Fibroblast of lung (primary cell): ENCODE measurements at regions not wholly inside any gene's neighbourhood (a gene's known extent, or its start where the extent isn't known, plus 50 kb on each side); places are given as distances from the start of the nearest gene placed in this dataset.

Experiments used
- DNase-seq, 2 donors: peaks; one replicate each; pipeline versions ENCODE4 v3.0.0 to v3.0.0-alpha.2; 2010; ENCODE audit warnings: low read depth in 2 of 2
- H2AFZ ChIP-seq: 2 replicates; pipeline ENCODE4 v1.5.1; 2012; ENCODE audit warnings: low read length, control low read depth, inconsistent platforms
- H3K27ac ChIP-seq: 2 replicates; pipeline ENCODE4 v1.5.1; 2011; ENCODE audit warnings: low read length, control low read depth; ENCODE audit not compliant: insufficient read depth
- H3K27me3 ChIP-seq: 2 replicates; pipeline ENCODE4 v1.5.1; 2011; ENCODE audit warnings: mild to moderate bottlenecking, low read length; ENCODE audit not compliant: control insufficient read depth, insufficient read depth
- H3K36me3 ChIP-seq: 2 replicates; pipeline ENCODE4 v1.5.1; 2011; ENCODE audit warnings: low read length; ENCODE audit not compliant: control insufficient read depth, insufficient read depth
- H3K4me1 ChIP-seq: 2 replicates; pipeline ENCODE4 v1.5.1; 2011; ENCODE audit warnings: low read length; ENCODE audit not compliant: control insufficient read depth, insufficient read depth; ENCODE audit errors: extremely low read depth
- H3K4me2 ChIP-seq: 2 replicates; pipeline ENCODE4 v1.5.1; 2011; ENCODE audit warnings: low read length, control low read depth; ENCODE audit not compliant: insufficient read depth; ENCODE audit errors: extremely low read depth
- H3K4me3 ChIP-seq, 4 experiments: fragments of 200-600 bp in 1 of 4; sonication (generic) in 1 of 4; replicated peaks in 1 of 4; 2 replicates each; pipeline ENCODE4 v1.5.1; 2011 to 2016; ENCODE audit warnings: low read length in 4 of 4, low read depth in 3 of 4, mild to moderate bottlenecking in 3 of 4, control low read depth in 2 of 4, inconsistent platforms in 1 of 4, mixed read lengths in 1 of 4; ENCODE audit not compliant: insufficient read depth in 1 of 4; ENCODE audit errors: control extremely low read depth in 1 of 4
- H3K79me2 ChIP-seq: 2 replicates; pipeline ENCODE4 v1.5.1; 2012; ENCODE audit warnings: mild to moderate bottlenecking, low read length, inconsistent platforms; ENCODE audit not compliant: control insufficient read depth, insufficient read depth
- H3K9ac ChIP-seq: 2 replicates; pipeline ENCODE4 v1.5.1; 2011; ENCODE audit warnings: mild to moderate bottlenecking, low read length, control low read depth; ENCODE audit not compliant: insufficient read depth
- H3K9me3 ChIP-seq: 2 replicates; pipeline ENCODE4 v1.5.1; 2012; ENCODE audit warnings: low read depth, low read length; ENCODE audit not compliant: control insufficient read depth, insufficient read depth
- H4K20me1 ChIP-seq: 2 replicates; pipeline ENCODE4 v1.5.1; 2011; ENCODE audit warnings: low read length; ENCODE audit not compliant: control insufficient read depth, insufficient read depth; ENCODE audit errors: extremely low read depth
- EZH2 ChIP-seq: IDR thresholded peaks from 2 replicates; pipeline ENCODE4 v1.5.1; 2012; ENCODE audit warnings: low read length, control low read depth, mild to moderate bottlenecking; ENCODE audit errors: missing control alignments
- TF ChIP-seq, protein P1 (sequence below), 2 donors: IDR thresholded peaks in 1 of 2; conservative IDR thresholded peaks in 1 of 2; 1 replicate in 1 of 2; 2 replicates in 1 of 2; pipeline ENCODE4 v1.5.1; 2011 to 2012; ENCODE audit warnings: low read length in 2 of 2, control low read depth in 1 of 2, inconsistent platforms in 1 of 2, low read depth in 1 of 2, mild to moderate bottlenecking in 1 of 2

DNA sequence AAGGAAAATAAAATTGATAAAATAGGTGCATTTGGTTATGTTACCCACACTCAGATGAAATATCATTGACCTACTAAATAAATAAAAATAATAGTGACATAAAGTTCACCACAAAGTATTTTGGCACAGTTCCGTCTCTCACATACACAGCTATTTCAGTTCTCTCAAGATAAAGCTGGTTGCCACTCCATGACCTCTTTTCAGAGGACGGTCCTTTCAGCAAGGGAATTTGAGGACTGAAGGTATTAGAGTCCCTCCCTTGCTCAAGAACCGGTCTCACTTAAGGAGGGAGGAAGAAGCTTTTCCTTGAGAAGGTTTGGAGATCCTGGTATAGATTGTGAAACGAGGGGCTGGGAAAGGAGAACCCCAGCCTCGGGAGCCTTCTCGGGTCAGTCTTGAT is 285.5 kb upstream of the CFAP20DC start:
- H3K4me1 ChIP-seq: no peaks in the 10 kb centered on the region
- H3K79me2 ChIP-seq: no peaks in the 10 kb centered on the region
- no peaks in the 10 kb centered on the region for H3K36me3 ChIP-seq
- H3K9ac ChIP-seq: no peak overlapping the region
- DNase-seq: no peak
- H3K27me3 ChIP-seq: no peaks in the 10 kb centered on the region
- H4K20me1 ChIP-seq: no peaks in the 10 kb centered on the region
- H3K4me3 ChIP-seq: no peak overlapping the region
- H3K27ac ChIP-seq: no peak overlapping the region
- H2AFZ ChIP-seq: no peak overlapping the region
- H3K9me3 ChIP-seq: no peaks in the 10 kb centered on the region
- H3K4me2 ChIP-seq: no peak overlapping the region
- TF ChIP-seq EZH2: no peak
- TF ChIP-seq, protein P1, sequence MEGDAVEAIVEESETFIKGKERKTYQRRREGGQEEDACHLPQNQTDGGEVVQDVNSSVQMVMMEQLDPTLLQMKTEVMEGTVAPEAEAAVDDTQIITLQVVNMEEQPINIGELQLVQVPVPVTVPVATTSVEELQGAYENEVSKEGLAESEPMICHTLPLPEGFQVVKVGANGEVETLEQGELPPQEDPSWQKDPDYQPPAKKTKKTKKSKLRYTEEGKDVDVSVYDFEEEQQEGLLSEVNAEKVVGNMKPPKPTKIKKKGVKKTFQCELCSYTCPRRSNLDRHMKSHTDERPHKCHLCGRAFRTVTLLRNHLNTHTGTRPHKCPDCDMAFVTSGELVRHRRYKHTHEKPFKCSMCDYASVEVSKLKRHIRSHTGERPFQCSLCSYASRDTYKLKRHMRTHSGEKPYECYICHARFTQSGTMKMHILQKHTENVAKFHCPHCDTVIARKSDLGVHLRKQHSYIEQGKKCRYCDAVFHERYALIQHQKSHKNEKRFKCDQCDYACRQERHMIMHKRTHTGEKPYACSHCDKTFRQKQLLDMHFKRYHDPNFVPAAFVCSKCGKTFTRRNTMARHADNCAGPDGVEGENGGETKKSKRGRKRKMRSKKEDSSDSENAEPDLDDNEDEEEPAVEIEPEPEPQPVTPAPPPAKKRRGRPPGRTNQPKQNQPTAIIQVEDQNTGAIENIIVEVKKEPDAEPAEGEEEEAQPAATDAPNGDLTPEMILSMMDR (conservative IDR thresholded peaks at IDR 0.05 in 1 of 2, IDR thresholded peaks at IDR 0.05 in 1 of 2; ENCODE audit: low read depth in 1 of 2, low read length in 2 of 2): no peak

DNA sequence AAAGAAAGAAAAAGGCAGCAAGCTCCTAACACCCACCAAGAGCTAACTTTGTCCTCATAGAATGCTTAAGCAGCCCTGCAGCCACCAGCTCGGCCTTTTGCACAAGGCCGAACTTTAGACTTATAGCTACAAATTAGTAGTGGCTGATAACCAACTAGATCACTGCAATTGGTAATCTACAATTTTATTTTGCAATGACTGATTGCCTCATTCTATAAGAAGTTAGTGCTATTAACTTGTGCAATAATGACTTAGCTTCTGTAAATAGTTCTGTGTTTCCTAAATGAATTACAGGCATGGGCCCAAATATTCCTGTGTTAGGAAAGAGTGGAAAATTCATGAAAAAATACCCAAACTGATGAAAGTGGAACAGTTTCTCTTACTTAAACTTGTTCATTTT is 284.8 kb upstream of the CFAP20DC start:
- DNase-seq: peak in 1 of 2 donors; percentile 42

DNA sequence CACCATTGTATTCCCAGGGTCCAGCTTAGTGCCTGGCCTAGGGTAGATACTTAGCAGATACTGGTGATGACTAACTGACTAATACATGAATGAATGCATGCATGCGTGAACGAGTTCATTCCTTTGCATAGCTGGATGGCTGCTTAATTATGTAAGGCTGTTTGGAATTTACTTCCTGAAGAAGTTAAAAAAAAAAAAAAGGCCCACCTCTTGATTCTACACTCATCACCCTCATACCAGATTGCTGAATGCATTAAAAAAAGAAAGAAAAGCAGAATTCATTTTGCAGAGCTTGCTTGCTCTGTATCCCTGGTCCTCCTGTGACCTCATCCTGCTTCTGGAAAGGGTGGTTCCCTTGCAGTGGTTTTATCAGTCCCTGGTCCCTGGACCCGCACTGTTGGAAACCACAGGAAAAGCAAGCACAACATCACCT is 277.6 kb upstream of the CFAP20DC start:
- TF ChIP-seq EZH2: no peak
- TF ChIP-seq, protein P1 (conservative IDR thresholded peaks at IDR 0.05 in 1 of 2, IDR thresholded peaks at IDR 0.05 in 1 of 2; ENCODE audit: low read depth in 1 of 2, low read length in 2 of 2): no peak
- H2AFZ ChIP-seq: no peak overlapping the region
- H3K79me2 ChIP-seq: no peaks in the 10 kb centered on the region
- no peaks in the 10 kb centered on the region for H4K20me1 ChIP-seq
- no peak overlapping the region for H3K27ac ChIP-seq
- H3K27me3 ChIP-seq: no peaks in the 10 kb centered on the region
- no peak overlapping the region for H3K4me2 ChIP-seq
- H3K36me3 ChIP-seq: no peaks in the 10 kb centered on the region
- no peak overlapping the region for H3K9ac ChIP-seq
- H3K9me3 ChIP-seq: no peaks in the 10 kb centered on the region
- peak in 1 of 2 donors; percentile 99 for DNase-seq
- H3K4me3 ChIP-seq: no peak overlapping the region
- H3K4me1 ChIP-seq: no peaks in the 10 kb centered on the region

More for the DNA sequence above, 284.8 kb upstream of the CFAP20DC start:
- no peaks in the 10 kb centered on the region for H3K79me2 ChIP-seq
- H3K9me3 ChIP-seq: no peaks in the 10 kb centered on the region
- TF ChIP-seq, protein P1 (conservative IDR thresholded peaks at IDR 0.05 in 1 of 2, IDR thresholded peaks at IDR 0.05 in 1 of 2; ENCODE audit: low read depth in 1 of 2, low read length in 2 of 2): no peak
- TF ChIP-seq EZH2: no peak
- no peaks in the 10 kb centered on the region for H3K4me1 ChIP-seq
- H3K4me2 ChIP-seq: no peak overlapping the region
- no peaks in the 10 kb centered on the region for H4K20me1 ChIP-seq
- H3K36me3 ChIP-seq: no peaks in the 10 kb centered on the region
- H2AFZ ChIP-seq: no peak overlapping the region
- no peak overlapping the region for H3K9ac ChIP-seq
- H3K27me3 ChIP-seq: no peaks in the 10 kb centered on the region
- no peak overlapping the region for H3K4me3 ChIP-seq
- no peak overlapping the region for H3K27ac ChIP-seq
